ENCODE measurements at regions not wholly inside any gene's neighbourhood (a gene's known extent, or its start where the extent isn't known, plus 50 kb on each side); places are given as distances from the start of the nearest gene placed in this dataset.
"Not testable (repeated sequence)": the region's sequence is repeated elsewhere in the genome, so short reads cannot be mapped to it uniquely, and the experiment has no call there.

- Mint-ChIP-seq H3K27me3 (no peaks in the 10 kb centered on the region), H3K27ac (no peak overlapping the region), H3K9me3 (peaks cover 7 to 15% of the 10 kb centered on the region in 2 donors), H3K4me3 (no peak overlapping the region), H3K4me1 (peaks cover 0 to 10% of the 10 kb centered on the region in 2 donors), H3K36me3 (peaks cover 2 to 18% of the 10 kb centered on the region in 2 donors)
- DNase-seq: no peak
- ATAC-seq (replicated peaks): no peak
Observed at GRCh38 chr5:171724468-171725204, 61.0 kb upstream of the SMIM23 start.

GRCh38 chr5:171725205-171725601, 60.4 kb upstream of the SMIM23 start:
- Mint-ChIP-seq H3K36me3 (peaks cover 2 to 18% of the 10 kb centered on the region in 2 donors), H3K9me3 (peaks cover 7 to 15% of the 10 kb centered on the region in 2 donors), H3K4me3 (no peak overlapping the region), H3K27ac (no peak overlapping the region), H3K4me1 (peaks cover 0 to 10% of the 10 kb centered on the region in 2 donors), H3K27me3 (no peaks in the 10 kb centered on the region)
- ATAC-seq (replicated peaks) (no peak), DNase-seq (no peak)

- peaks cover 2 to 18% of the 10 kb centered on the region in 2 donors for H3K36me3 Mint-ChIP-seq
- H3K4me1 Mint-ChIP-seq; H3K4me3 Mint-ChIP-seq; ATAC-seq (replicated peaks); H3K27ac Mint-ChIP-seq; H3K27me3 Mint-ChIP-seq; DNase-seq: not testable (repeated sequence)
- H3K9me3 Mint-ChIP-seq: peaks cover 7 to 15% of the 10 kb centered on the region in 2 donors
Observed at GRCh38 chr5:171726819-171727218, 58.8 kb upstream of the SMIM23 start.

GRCh38 chr5:171728686-171729085, 56.9 kb upstream of the SMIM23 start:
- H3K27me3 Mint-ChIP-seq: no peaks in the 10 kb centered on the region
- no peak overlapping the region for H3K27ac Mint-ChIP-seq

More at GRCh38 chr5:171728686-171729085, 56.9 kb upstream of the SMIM23 start:
- no peak overlapping the region for H3K4me3 Mint-ChIP-seq
- no peaks in the 10 kb centered on the region for H3K4me1 Mint-ChIP-seq
- ATAC-seq (replicated peaks): no peak
- H3K36me3 Mint-ChIP-seq: peaks cover 2 to 18% of the 10 kb centered on the region in 2 donors
- no peak for DNase-seq
- peaks cover 7 to 15% of the 10 kb centered on the region in 2 donors for H3K9me3 Mint-ChIP-seq

Measured in stimulated activated naive B cell treated with anti-CD40 and anti-IgM and Interleukin-4, amounts not matched to agents 10 μg/mL and 1 μg/mL and 100 μg/mL, for 72 hours (primary cell).